Neural cell (in vitro differentiated cells): ENCODE measurements at regions not wholly inside any gene's neighbourhood (a gene's known extent, or its start where the extent isn't known, plus 50 kb on each side); places are given as distances from the start of the nearest gene placed in this dataset.

ENCODE experiments used
- H2AFZ ChIP-seq: fragments of 200-600, 300-800 bp; sonication (generic), shearing (Covaris generic); 2 replicates; pipeline ENCODE4 v1.6.0; 2014; ENCODE audit warnings: low read depth, mild to moderate bottlenecking, antibody characterized with exemption, low read length, moderate library complexity
- H3F3A ChIP-seq: fragments of 200-600 bp; shearing (Covaris generic); 2 replicates; pipeline ENCODE4 v1.6.1; 2016; ENCODE audit warnings: mild to moderate bottlenecking, moderate library complexity, mixed read lengths, antibody characterized with exemption, low read length; ENCODE audit not compliant: insufficient read depth, poor library complexity, severe bottlenecking
- H3K27ac ChIP-seq: fragments of 200-600, 300-800 bp; sonication (generic), shearing (Covaris generic); 2 replicates; pipeline ENCODE4 v1.5.1; 2014; ENCODE audit warnings: mild to moderate bottlenecking, low read length, moderate library complexity
- H3K27me3 ChIP-seq: fragments of 300-800, 200-600 bp; sonication (generic), shearing (Covaris generic); 2 replicates; pipeline ENCODE4 v1.6.0; 2014; ENCODE audit warnings: mild to moderate bottlenecking, low read depth, low read length, moderate library complexity; ENCODE audit not compliant: insufficient read depth
- H3K36me3 ChIP-seq: fragments of 300-800, 200-600 bp; sonication (generic), shearing (Covaris generic); 2 replicates; pipeline ENCODE4 v1.5.1; 2014; ENCODE audit warnings: mild to moderate bottlenecking, antibody characterized with exemption, low read length, moderate library complexity; ENCODE audit not compliant: insufficient read depth
- H3K4me2 ChIP-seq: fragments of 300-800, 200-600 bp; sonication (generic), shearing (Covaris generic); 2 replicates; pipeline ENCODE4 v1.6.0; 2014; ENCODE audit warnings: mild to moderate bottlenecking, low read length
- H3K4me3 ChIP-seq: fragments of 300-800, 200-600 bp; sonication (generic), shearing (Covaris generic); 2 replicates; pipeline ENCODE4 v1.5.1; 2014; ENCODE audit warnings: mild to moderate bottlenecking, low read length, moderate library complexity
- H3K79me2 ChIP-seq: fragments of 200-600 bp; shearing (Covaris generic); replicated peaks from 2 replicates; pipeline ENCODE4 v1.6.0; 2014; ENCODE audit warnings: mild to moderate bottlenecking, low read length, moderate library complexity; ENCODE audit not compliant: insufficient read depth
- H3K9ac ChIP-seq: fragments of 300-800, 200-600 bp; sonication (generic), shearing (Covaris generic); 2 replicates; pipeline ENCODE4 v1.6.1; 2016; ENCODE audit warnings: mild to moderate bottlenecking, low read length, mixed read lengths
- H3K9me2 ChIP-seq: fragments of 200-600 bp; shearing (Covaris generic); 2 replicates; pipeline ENCODE4 v1.6.1; 2016; ENCODE audit warnings: mild to moderate bottlenecking, low read length, mixed read lengths; ENCODE audit not compliant: insufficient read depth
- H3K9me3 ChIP-seq: fragments of 200-600, 300-800 bp; sonication (generic), shearing (Covaris generic); 2 replicates; pipeline ENCODE4 v1.6.1; 2016; ENCODE audit warnings: mild to moderate bottlenecking, mixed run types, low read length, moderate library complexity, mixed read lengths
- H4K20me1 ChIP-seq: fragments of 200-600 bp; shearing (Covaris generic); 2 replicates; pipeline ENCODE4 v1.6.1; 2016; ENCODE audit warnings: mild to moderate bottlenecking, mixed run types; ENCODE audit not compliant: insufficient read depth
- EP300 ChIP-seq: fragments of 450-650 bp; conservative IDR thresholded peaks from 2 replicates; pipeline ENCODE4 v1.6.1; 2014; ENCODE audit warnings: antibody characterized with exemption, mild to moderate bottlenecking, moderate library complexity; ENCODE audit not compliant: poor library complexity, severe bottlenecking
- EZH2 ChIP-seq: fragments of 200-600, 300-800 bp; shearing (Covaris generic), sonication (generic); IDR thresholded peaks from 2 replicates; pipeline ENCODE4 v1.6.1; 2014; ENCODE audit warnings: antibody characterized with exemption, low read length, borderline replicate concordance, mild to moderate bottlenecking; ENCODE audit not compliant: insufficient read depth, poor library complexity, severe bottlenecking
- MXI1 ChIP-seq: fragments of 450-650 bp; conservative IDR thresholded peaks from 2 replicates; pipeline ENCODE4 v1.6.1; 2014; ENCODE audit warnings: antibody characterized with exemption, mild to moderate bottlenecking; ENCODE audit not compliant: poor library complexity, severe bottlenecking
- POLR2AphosphoS5 ChIP-seq: IDR thresholded peaks from 2 replicates; pipeline ENCODE4 v1.6.1; 2012
- RAD21 ChIP-seq: fragments of 450-650 bp; conservative IDR thresholded peaks from 2 replicates; pipeline ENCODE4 v1.6.1; 2014; ENCODE audit warnings: antibody characterized with exemption, mild to moderate bottlenecking, moderate library complexity
- SMC3 ChIP-seq: fragments of 450-650 bp; conservative IDR thresholded peaks from 2 replicates; pipeline ENCODE4 v1.6.1; 2014; ENCODE audit warnings: antibody characterized with exemption, mild to moderate bottlenecking, moderate library complexity; ENCODE audit not compliant: poor library complexity
- TAF1 ChIP-seq: IDR thresholded peaks from 2 replicates; pipeline ENCODE4 v1.6.1; 2012; ENCODE audit warnings: low read depth
- TF ChIP-seq, protein P1 (sequence below): fragments of 450-650 bp; IDR thresholded peaks from 2 replicates; pipeline ENCODE4 v1.5.1; 2014; ENCODE audit warnings: antibody characterized with exemption, mild to moderate bottlenecking, moderate library complexity; ENCODE audit not compliant: poor library complexity, severe bottlenecking
- TF ChIP-seq, protein P2 (sequence below): IDR thresholded peaks from 2 replicates; pipeline ENCODE4 v1.6.1; 2012; ENCODE audit warnings: borderline replicate concordance

DNA sequence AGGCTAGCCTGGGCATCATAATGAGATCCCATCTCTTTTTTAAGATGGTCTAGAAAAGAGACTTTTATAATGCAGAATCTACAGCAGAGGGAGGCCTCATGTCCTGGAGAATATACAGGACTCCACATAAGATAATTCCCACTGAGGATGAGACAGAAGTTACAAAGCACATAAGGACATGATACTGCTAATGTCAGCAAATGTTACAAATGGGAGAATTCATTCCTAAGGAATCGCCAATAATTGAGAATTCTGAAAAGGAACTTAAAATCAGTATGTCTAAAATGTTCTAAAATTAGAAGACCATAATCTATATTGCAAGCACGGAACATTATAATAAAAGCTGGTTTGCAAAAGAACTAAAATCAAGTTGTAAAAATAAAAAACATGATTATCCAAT, 131.6 kb upstream of the PKDCC start:
- H3K27me3 ChIP-seq, result no peaks in the 10 kb centered on the region
- H3F3A ChIP-seq, result no peaks in the 10 kb centered on the region
- no peak overlapping the region for H3K4me3 ChIP-seq
- no peak overlapping the region for H3K4me2 ChIP-seq
- no peak overlapping the region for H3K27ac ChIP-seq
- H3K9ac ChIP-seq, result no peak overlapping the region
- H3K9me2 ChIP-seq, result no peaks in the 10 kb centered on the region
- no peaks in the 10 kb centered on the region for H3K9me3 ChIP-seq
- TF ChIP-seq EP300, result no peak
- no peak for TF ChIP-seq SMC3
- no peak for TF ChIP-seq POLR2AphosphoS5
- TF ChIP-seq TAF1, result no peak
- TF ChIP-seq, protein P1, sequence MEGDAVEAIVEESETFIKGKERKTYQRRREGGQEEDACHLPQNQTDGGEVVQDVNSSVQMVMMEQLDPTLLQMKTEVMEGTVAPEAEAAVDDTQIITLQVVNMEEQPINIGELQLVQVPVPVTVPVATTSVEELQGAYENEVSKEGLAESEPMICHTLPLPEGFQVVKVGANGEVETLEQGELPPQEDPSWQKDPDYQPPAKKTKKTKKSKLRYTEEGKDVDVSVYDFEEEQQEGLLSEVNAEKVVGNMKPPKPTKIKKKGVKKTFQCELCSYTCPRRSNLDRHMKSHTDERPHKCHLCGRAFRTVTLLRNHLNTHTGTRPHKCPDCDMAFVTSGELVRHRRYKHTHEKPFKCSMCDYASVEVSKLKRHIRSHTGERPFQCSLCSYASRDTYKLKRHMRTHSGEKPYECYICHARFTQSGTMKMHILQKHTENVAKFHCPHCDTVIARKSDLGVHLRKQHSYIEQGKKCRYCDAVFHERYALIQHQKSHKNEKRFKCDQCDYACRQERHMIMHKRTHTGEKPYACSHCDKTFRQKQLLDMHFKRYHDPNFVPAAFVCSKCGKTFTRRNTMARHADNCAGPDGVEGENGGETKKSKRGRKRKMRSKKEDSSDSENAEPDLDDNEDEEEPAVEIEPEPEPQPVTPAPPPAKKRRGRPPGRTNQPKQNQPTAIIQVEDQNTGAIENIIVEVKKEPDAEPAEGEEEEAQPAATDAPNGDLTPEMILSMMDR, result no peak
- no peak for TF ChIP-seq MXI1
- H4K20me1 ChIP-seq, result no peaks in the 10 kb centered on the region
- H2AFZ ChIP-seq, result no peak overlapping the region
- H3K79me2 ChIP-seq, result no peaks in the 10 kb centered on the region
- no peaks in the 10 kb centered on the region for H3K36me3 ChIP-seq

GRCh38 chr2:41917587-41917986, 130.2 kb upstream of the PKDCC start:
- no peak overlapping the region for H2AFZ ChIP-seq
- no peaks in the 10 kb centered on the region for H3K27me3 ChIP-seq
- H3K9ac ChIP-seq, result no peak overlapping the region
- no peak overlapping the region for H3K4me3 ChIP-seq
- no peak overlapping the region for H3K27ac ChIP-seq
- no peaks in the 10 kb centered on the region for H3K9me3 ChIP-seq
- TF ChIP-seq, protein P1, result no peak
- TF ChIP-seq POLR2AphosphoS5, result no peak
- no peak for TF ChIP-seq SMC3
- no peak for TF ChIP-seq RAD21
- no peak overlapping the region for H3K4me2 ChIP-seq
- H3K9me2 ChIP-seq, result no peaks in the 10 kb centered on the region
- no peaks in the 10 kb centered on the region for H4K20me1 ChIP-seq
- H3F3A ChIP-seq, result no peaks in the 10 kb centered on the region
- no peaks in the 10 kb centered on the region for H3K36me3 ChIP-seq
- no peaks in the 10 kb centered on the region for H3K79me2 ChIP-seq

- Histone ChIP-seq H3K27me3 (no peaks in the 10 kb centered on the region), H2AFZ (no peak overlapping the region), H3K9ac (no peak overlapping the region), H3K27ac (no peak overlapping the region), H3K9me2 (no peaks in the 10 kb centered on the region), H3K4me2 (no peak overlapping the region), H3K4me3 (no peak overlapping the region), H3K36me3 (no peaks in the 10 kb centered on the region), H4K20me1 (no peaks in the 10 kb centered on the region), H3F3A (no peaks in the 10 kb centered on the region), H3K79me2 (no peaks in the 10 kb centered on the region), H3K9me3 (no peaks in the 10 kb centered on the region)
- TF ChIP-seq, protein P2, sequence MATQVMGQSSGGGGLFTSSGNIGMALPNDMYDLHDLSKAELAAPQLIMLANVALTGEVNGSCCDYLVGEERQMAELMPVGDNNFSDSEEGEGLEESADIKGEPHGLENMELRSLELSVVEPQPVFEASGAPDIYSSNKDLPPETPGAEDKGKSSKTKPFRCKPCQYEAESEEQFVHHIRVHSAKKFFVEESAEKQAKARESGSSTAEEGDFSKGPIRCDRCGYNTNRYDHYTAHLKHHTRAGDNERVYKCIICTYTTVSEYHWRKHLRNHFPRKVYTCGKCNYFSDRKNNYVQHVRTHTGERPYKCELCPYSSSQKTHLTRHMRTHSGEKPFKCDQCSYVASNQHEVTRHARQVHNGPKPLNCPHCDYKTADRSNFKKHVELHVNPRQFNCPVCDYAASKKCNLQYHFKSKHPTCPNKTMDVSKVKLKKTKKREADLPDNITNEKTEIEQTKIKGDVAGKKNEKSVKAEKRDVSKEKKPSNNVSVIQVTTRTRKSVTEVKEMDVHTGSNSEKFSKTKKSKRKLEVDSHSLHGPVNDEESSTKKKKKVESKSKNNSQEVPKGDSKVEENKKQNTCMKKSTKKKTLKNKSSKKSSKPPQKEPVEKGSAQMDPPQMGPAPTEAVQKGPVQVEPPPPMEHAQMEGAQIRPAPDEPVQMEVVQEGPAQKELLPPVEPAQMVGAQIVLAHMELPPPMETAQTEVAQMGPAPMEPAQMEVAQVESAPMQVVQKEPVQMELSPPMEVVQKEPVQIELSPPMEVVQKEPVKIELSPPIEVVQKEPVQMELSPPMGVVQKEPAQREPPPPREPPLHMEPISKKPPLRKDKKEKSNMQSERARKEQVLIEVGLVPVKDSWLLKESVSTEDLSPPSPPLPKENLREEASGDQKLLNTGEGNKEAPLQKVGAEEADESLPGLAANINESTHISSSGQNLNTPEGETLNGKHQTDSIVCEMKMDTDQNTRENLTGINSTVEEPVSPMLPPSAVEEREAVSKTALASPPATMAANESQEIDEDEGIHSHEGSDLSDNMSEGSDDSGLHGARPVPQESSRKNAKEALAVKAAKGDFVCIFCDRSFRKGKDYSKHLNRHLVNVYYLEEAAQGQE, result no peak
- no peak for TF ChIP-seq EP300
- TF ChIP-seq RAD21, result no peak
- TF ChIP-seq TAF1, result no peak
- TF ChIP-seq MXI1, result no peak
- no peak for TF ChIP-seq POLR2AphosphoS5
- TF ChIP-seq EZH2, result no peak
- TF ChIP-seq, protein P1, result no peak
These were observed 128.7 kb upstream of the PKDCC start for GRCh38 chr2:41919135-41919534.
